SK-N-SH (cell line): ENCODE measurements at regions not wholly inside any gene's neighbourhood (a gene's known extent, or its start where the extent isn't known, plus 50 kb on each side); places are given as distances from the start of the nearest gene placed in this dataset.

Experiments used
- GATA2 ChIP-seq: sonication (generic); formaldehyde crosslinking; IDR thresholded peaks from 2 replicates; pipeline ENCODE4 v1.5.0; 2020; ENCODE audit warnings: mild to moderate bottlenecking, missing genetic modification reagents
- RCOR1 ChIP-seq: fragments of 150-350 bp; IDR thresholded peaks from 2 replicates; pipeline ENCODE4 v1.6.1; 2017; ENCODE audit warnings: antibody characterized with exemption, low read length
- SIN3A ChIP-seq: IDR thresholded peaks from 2 replicates; pipeline ENCODE4 v1.6.1; 2012; ENCODE audit warnings: low read depth, mild to moderate bottlenecking, low read length, moderate library complexity, borderline replicate concordance
- TF ChIP-seq, protein P1 (sequence below): fragments of 200-600 bp; sonication (generic); IDR thresholded peaks from 2 replicates; pipeline ENCODE4 v1.6.1; 2017; ENCODE audit warnings: antibody characterized with exemption, mild to moderate bottlenecking, moderate library complexity
- TF ChIP-seq, protein P2 (sequence below): IDR thresholded peaks from 2 replicates; pipeline ENCODE4; 2012
- TF ChIP-seq, protein P3 (sequence below): IDR thresholded peaks from 2 replicates; pipeline ENCODE4 v1.6.1; 2012; ENCODE audit warnings: mild to moderate bottlenecking, low read depth, low read length, moderate library complexity

DNA sequence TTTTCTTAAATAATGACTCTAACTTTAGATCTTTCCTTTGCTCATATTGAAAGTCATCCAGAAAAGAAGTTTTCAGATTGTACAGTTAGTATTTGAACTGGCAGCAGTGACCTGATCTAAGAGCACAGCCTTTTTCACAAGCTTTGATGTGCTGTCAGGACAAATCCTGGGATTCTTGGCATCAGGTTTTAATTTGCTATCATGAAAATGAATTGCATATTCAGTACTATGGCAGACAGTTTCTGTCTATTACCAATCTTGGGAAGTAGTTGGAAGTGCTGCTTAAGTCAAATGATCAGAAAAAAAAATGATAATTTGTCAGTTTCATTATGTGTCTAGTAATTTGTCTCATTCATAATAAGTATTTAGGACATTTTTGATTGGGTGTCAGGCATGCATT lies 925.6 kb upstream of the ARRDC3 start:
- TF ChIP-seq, protein P1, sequence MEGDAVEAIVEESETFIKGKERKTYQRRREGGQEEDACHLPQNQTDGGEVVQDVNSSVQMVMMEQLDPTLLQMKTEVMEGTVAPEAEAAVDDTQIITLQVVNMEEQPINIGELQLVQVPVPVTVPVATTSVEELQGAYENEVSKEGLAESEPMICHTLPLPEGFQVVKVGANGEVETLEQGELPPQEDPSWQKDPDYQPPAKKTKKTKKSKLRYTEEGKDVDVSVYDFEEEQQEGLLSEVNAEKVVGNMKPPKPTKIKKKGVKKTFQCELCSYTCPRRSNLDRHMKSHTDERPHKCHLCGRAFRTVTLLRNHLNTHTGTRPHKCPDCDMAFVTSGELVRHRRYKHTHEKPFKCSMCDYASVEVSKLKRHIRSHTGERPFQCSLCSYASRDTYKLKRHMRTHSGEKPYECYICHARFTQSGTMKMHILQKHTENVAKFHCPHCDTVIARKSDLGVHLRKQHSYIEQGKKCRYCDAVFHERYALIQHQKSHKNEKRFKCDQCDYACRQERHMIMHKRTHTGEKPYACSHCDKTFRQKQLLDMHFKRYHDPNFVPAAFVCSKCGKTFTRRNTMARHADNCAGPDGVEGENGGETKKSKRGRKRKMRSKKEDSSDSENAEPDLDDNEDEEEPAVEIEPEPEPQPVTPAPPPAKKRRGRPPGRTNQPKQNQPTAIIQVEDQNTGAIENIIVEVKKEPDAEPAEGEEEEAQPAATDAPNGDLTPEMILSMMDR = no peak
- TF ChIP-seq GATA2 = no peak
- TF ChIP-seq, protein P2, sequence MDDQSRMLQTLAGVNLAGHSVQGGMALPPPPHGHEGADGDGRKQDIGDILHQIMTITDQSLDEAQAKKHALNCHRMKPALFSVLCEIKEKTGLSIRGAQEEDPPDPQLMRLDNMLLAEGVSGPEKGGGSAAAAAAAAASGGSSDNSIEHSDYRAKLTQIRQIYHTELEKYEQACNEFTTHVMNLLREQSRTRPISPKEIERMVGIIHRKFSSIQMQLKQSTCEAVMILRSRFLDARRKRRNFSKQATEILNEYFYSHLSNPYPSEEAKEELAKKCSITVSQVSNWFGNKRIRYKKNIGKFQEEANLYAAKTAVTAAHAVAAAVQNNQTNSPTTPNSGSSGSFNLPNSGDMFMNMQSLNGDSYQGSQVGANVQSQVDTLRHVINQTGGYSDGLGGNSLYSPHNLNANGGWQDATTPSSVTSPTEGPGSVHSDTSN = peak; percentile 50
- TF ChIP-seq SIN3A = no peak
- TF ChIP-seq, protein P3, sequence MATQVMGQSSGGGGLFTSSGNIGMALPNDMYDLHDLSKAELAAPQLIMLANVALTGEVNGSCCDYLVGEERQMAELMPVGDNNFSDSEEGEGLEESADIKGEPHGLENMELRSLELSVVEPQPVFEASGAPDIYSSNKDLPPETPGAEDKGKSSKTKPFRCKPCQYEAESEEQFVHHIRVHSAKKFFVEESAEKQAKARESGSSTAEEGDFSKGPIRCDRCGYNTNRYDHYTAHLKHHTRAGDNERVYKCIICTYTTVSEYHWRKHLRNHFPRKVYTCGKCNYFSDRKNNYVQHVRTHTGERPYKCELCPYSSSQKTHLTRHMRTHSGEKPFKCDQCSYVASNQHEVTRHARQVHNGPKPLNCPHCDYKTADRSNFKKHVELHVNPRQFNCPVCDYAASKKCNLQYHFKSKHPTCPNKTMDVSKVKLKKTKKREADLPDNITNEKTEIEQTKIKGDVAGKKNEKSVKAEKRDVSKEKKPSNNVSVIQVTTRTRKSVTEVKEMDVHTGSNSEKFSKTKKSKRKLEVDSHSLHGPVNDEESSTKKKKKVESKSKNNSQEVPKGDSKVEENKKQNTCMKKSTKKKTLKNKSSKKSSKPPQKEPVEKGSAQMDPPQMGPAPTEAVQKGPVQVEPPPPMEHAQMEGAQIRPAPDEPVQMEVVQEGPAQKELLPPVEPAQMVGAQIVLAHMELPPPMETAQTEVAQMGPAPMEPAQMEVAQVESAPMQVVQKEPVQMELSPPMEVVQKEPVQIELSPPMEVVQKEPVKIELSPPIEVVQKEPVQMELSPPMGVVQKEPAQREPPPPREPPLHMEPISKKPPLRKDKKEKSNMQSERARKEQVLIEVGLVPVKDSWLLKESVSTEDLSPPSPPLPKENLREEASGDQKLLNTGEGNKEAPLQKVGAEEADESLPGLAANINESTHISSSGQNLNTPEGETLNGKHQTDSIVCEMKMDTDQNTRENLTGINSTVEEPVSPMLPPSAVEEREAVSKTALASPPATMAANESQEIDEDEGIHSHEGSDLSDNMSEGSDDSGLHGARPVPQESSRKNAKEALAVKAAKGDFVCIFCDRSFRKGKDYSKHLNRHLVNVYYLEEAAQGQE = no peak
- no peak for TF ChIP-seq RCOR1
